Activated naive CD4-positive, alpha-beta T cell treated with anti-CD3 and anti-CD28 coated beads, Interleukin-2, amount 50 U/mL, for 72 hours (primary cell): ENCODE measurements at regions not wholly inside any gene's neighbourhood (a gene's known extent, or its start where the extent isn't known, plus 50 kb on each side); places are given as distances from the start of the nearest gene placed in this dataset.

Experiments used
- ATAC-seq, 2 donors: fragments of 150-1000 bp; cut with Tn5 transposase; 2 replicates each; pipeline ENCODE4 v1.10.0; 2021; ENCODE audit warnings: mild to moderate bottlenecking in 2 of 2, moderate library complexity in 2 of 2
- DNase-seq, 2 donors: peaks; one replicate each; pipeline ENCODE4 v3.0.0; 2021 to 2022; ENCODE audit warnings: low spot score in 2 of 2
- H3K27ac Mint-ChIP-seq, 2 donors: one replicate each; pipeline ENCODE4 v1.8.0; 2022; ENCODE audit warnings: mild to moderate bottlenecking in 2 of 2, mixed read lengths in 2 of 2
- H3K36me3 Mint-ChIP-seq, 2 donors: one replicate each; pipeline ENCODE4 v1.8.0; 2022; ENCODE audit warnings: mixed read lengths in 2 of 2
- H3K9me3 Mint-ChIP-seq, 2 donors: one replicate each; pipeline ENCODE4 v1.8.0; 2022; ENCODE audit warnings: mixed read lengths in 2 of 2

DNA sequence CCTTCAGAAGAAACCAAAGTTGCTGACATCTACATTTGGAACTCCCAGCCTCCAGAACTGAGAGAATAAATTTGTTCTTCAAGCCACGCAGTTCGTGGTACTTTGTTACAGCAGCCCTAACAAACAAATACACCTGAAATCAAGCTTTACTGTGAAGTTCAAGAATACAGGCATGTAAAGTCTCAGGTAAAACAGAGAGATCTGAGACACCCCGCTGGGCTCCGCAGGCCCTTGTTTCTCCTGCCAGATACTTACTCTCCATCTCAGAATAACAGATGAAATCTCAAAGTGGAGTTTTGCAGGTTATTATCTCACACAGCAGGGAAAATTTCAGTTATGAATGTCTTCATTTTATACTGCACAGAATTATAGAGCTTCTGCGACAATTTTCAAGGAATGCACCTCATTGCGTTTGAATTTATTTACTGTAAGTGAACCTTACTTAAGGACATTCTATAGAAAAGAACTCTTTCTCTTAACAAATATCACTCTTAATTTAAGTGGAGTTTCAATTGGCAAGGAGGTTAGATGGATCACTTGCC lies 492.4 kb upstream of the LRATD1 start:
- no peak overlapping the region for H3K27ac Mint-ChIP-seq
- DNase-seq (no peak), ATAC-seq (no peak)
- H3K36me3 Mint-ChIP-seq, result no peaks in the 10 kb centered on the region
- H3K9me3 Mint-ChIP-seq, result peaks cover 10% of the 10 kb centered on the region in 2 donors

GRCh38 chr2:14143435-14143834 lies 489.1 kb upstream of the LRATD1 start:
- Mint-ChIP-seq H3K27ac (no peak overlapping the region), H3K9me3 (peaks cover 0 to 9% of the 10 kb centered on the region in 2 donors), H3K36me3 (no peaks in the 10 kb centered on the region)
- ATAC-seq (no peak), DNase-seq (no peak)

DNA sequence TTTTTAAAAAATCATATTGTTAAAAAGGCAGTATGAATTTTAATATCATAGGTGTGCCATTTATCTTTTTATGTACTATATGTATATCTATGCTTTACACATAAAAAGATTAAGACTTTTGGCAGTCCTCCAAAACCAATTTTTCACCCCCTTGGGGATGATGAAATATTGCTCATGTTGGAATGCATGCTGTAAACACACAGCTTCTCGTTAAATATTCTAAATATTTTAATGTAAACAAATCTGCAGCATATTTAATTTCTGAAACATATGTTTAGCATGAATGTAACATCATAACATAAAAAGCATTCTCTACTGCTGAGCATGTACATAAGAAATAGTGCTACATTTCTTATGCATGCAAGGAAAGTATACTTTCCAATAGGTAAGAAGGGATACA lies 484.3 kb upstream of the LRATD1 start:
- DNase-seq, result no peak
- H3K36me3 Mint-ChIP-seq, result no peaks in the 10 kb centered on the region
- peaks cover 0 to 9% of the 10 kb centered on the region in 2 donors for H3K9me3 Mint-ChIP-seq
- ATAC-seq, result no peak
- no peak overlapping the region for H3K27ac Mint-ChIP-seq

- DNase-seq, result no peak
Measured at GRCh38 chr2:14157816-14158215, 474.7 kb upstream of the LRATD1 start.

GRCh38 chr2:14180333-14180732 lies 452.2 kb upstream of the LRATD1 start:
- no peak for ATAC-seq
- DNase-seq, result no peak
- H3K27ac Mint-ChIP-seq, result no peak overlapping the region
- H3K36me3 Mint-ChIP-seq, result no peaks in the 10 kb centered on the region
- H3K9me3 Mint-ChIP-seq, result peaks cover 7 to 13% of the 10 kb centered on the region in 2 donors

More at GRCh38 chr2:14157816-14158215, 474.7 kb upstream of the LRATD1 start:
- Mint-ChIP-seq H3K9me3 (peaks cover 0 to 14% of the 10 kb centered on the region in 2 donors), H3K27ac (no peak overlapping the region), H3K36me3 (no peaks in the 10 kb centered on the region)
- no peak for ATAC-seq

GRCh38 chr2:14182227-14182946 lies 450.1 kb upstream of the LRATD1 start:
- no peak overlapping the region for H3K27ac Mint-ChIP-seq
- H3K9me3 Mint-ChIP-seq, result peaks cover under 1 to 12% of the 10 kb centered on the region in 2 donors
- DNase-seq, result no peak
- H3K36me3 Mint-ChIP-seq, result no peaks in the 10 kb centered on the region
- no peak for ATAC-seq

DNA sequence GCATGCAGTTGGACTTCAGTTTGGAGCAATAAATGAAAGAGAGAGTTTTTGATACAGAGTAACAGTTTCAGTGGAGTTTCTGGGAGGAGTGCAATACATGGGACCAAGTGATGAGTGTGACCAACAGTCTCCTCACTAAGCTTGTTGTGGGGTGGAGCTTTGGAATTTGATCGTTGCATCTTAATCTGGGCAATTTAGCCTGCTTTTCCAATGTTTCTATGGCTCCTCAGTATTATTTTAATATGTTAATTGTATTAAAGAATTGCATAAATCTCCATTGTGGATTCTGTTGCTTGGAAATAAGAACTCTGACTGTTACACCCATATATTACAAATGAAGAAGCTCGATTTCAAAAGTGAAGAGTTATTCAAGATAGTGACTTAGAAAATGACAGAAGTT lies 446.6 kb upstream of the LRATD1 start:
- DNase-seq, result no peak
- ATAC-seq, result no peak
- Mint-ChIP-seq H3K9me3 (peaks cover 15 to 22% of the 10 kb centered on the region in 2 donors), H3K36me3 (no peaks in the 10 kb centered on the region), H3K27ac (no peak overlapping the region)

DNA sequence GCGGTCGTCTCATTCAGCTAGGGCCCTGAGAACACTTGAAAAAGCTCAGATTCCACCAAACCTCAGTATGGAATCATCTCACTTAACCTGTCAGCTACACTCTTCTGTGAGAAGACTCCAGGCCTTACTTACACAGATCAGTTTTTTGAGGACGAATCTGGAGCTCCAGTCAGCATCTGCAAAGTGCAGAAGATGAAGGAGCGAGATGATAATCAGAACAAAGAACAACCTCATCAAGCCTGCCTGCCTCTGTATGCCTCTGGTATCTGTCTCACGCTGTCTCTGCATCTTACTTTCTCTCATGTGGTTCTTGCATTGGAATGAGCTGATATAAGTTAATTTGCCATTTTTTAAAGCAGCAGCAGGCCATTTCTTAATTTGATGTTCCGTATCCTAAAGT lies 444.1 kb upstream of the LRATD1 start:
- no peak for ATAC-seq

GRCh38 chr2:14189929-14190328 lies 442.6 kb upstream of the LRATD1 start:
- peaks cover 0 to 4% of the 10 kb centered on the region in 2 donors for H3K36me3 Mint-ChIP-seq
- ATAC-seq, result no peak

More for the DNA sequence above, 444.1 kb upstream of the LRATD1 start:
- Mint-ChIP-seq H3K27ac (peak overlapping the region in 1 of 2 donors; percentile 27), H3K9me3 (peaks cover 21 to 26% of the 10 kb centered on the region in 2 donors), H3K36me3 (peaks cover 0 to 1% of the 10 kb centered on the region in 2 donors)
- DNase-seq, result no peak

DNA sequence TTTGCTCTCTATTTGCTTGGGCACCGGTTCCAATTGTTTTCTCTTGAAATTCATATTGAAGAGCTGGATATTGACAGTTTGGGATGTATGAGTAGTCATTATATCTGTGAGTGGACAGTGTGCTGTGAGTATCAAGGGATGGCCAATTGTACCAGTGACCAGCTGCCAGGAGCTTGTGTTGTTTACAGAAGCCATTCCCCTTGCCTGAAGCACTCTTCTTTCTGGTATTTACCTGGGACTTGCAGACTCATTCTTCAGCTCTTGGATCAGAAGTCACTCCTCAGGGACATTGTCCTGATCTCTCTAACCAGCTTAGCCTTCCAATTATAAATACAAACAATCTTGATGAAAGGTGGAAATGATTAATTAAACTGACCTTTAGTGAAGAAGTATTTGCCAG lies 438.3 kb upstream of the LRATD1 start:
- ATAC-seq (no peak), DNase-seq (no peak)
- H3K27ac Mint-ChIP-seq, result no peak overlapping the region
- peaks cover 12 to 18% of the 10 kb centered on the region in 2 donors for H3K9me3 Mint-ChIP-seq
- peaks cover 0 to 4% of the 10 kb centered on the region in 2 donors for H3K36me3 Mint-ChIP-seq

More at GRCh38 chr2:14189929-14190328, 442.6 kb upstream of the LRATD1 start:
- Mint-ChIP-seq H3K9me3 (peaks cover 22 to 24% of the 10 kb centered on the region in 2 donors), H3K27ac (no peak overlapping the region)
- no peak for DNase-seq

GRCh38 chr2:14197293-14197692 lies 435.2 kb upstream of the LRATD1 start:
- DNase-seq (no peak), ATAC-seq (no peak)
- Mint-ChIP-seq H3K9me3 (peaks cover 8 to 15% of the 10 kb centered on the region in 2 donors), H3K27ac (no peak overlapping the region), H3K36me3 (peaks cover 0 to 4% of the 10 kb centered on the region in 2 donors)

DNA sequence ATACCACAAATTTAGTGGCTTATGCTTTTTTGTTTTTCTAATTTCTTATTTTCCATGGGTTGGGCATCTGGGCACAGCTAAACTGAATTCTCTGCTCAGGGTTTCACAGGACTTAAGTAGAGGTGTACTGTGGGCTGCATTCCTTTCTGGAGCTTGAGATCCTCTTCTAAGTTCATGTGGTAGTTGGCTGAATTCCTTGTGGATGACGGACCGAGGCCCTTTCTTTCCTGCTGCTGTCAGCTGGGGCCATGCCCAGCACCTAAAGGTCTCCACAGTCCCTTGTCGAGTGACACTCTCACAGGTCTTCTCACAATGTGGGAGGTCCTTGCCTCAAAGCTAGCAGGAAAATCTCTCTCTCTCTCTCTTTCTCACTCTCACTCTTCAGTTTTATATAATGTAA lies 433.5 kb upstream of the LRATD1 start:
- Mint-ChIP-seq H3K9me3 (peaks cover 2 to 8% of the 10 kb centered on the region in 2 donors), H3K36me3 (no peaks in the 10 kb centered on the region), H3K27ac (no peak overlapping the region)
- ATAC-seq (no peak), DNase-seq (no peak)

DNA sequence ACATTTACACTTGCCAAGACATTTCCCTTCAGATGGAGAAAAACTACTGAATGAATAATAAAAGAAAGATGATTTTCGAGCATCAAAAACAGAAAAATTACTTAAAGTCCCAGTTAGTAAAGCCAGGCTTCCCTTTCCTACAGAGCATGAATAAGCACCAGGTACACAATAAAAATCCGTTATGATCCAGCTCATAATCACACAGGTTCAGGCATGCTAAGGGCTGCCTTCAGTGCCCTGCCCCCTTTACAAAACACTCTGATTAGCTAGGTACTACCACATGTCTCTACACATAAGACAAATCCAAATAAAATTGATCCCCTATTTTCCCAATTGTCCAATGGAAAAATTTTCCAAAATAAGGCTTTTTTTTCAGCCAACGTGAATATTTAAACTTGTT lies 413.2 kb upstream of the LRATD1 start:
- Mint-ChIP-seq H3K9me3 (peaks cover 0 to 9% of the 10 kb centered on the region in 2 donors), H3K27ac (no peak overlapping the region), H3K36me3 (no peaks in the 10 kb centered on the region)
- ATAC-seq (no peak), DNase-seq (no peak)

GRCh38 chr2:14220101-14220500 lies 412.4 kb upstream of the LRATD1 start:
- Mint-ChIP-seq H3K36me3 (no peaks in the 10 kb centered on the region), H3K9me3 (peaks cover 0 to 9% of the 10 kb centered on the region in 2 donors), H3K27ac (no peak overlapping the region)
- DNase-seq (no peak), ATAC-seq (no peak)

DNA sequence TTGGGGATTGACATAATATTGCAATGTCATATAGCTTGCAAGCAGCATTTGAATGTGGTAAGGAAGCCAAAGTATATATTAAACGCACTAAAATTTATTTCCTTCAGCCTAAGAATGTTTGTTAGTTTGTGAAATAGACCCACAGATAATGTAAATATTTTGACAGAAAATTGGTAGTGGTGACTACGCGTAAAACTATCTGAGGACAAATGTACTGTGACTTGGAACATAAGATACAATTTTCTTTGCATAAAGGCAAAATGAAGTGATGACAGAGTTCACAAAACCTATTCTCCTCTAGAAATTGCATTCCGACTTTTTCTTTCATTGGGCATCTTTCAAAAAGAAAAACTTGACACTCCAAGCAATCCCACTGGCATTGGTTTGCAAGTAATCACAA lies 411.1 kb upstream of the LRATD1 start:
- Mint-ChIP-seq H3K27ac (no peak overlapping the region), H3K36me3 (no peaks in the 10 kb centered on the region), H3K9me3 (peaks cover under 1 to 9% of the 10 kb centered on the region in 2 donors)
- ATAC-seq (no peak), DNase-seq (no peak)

- DNase-seq, result no peak
- Mint-ChIP-seq H3K27ac (no peak overlapping the region), H3K36me3 (no peaks in the 10 kb centered on the region), H3K9me3 (peaks cover 9 to 13% of the 10 kb centered on the region in 2 donors)
- ATAC-seq, result no peak
Measured at GRCh38 chr2:14223576-14223975, 408.9 kb upstream of the LRATD1 start.

DNA sequence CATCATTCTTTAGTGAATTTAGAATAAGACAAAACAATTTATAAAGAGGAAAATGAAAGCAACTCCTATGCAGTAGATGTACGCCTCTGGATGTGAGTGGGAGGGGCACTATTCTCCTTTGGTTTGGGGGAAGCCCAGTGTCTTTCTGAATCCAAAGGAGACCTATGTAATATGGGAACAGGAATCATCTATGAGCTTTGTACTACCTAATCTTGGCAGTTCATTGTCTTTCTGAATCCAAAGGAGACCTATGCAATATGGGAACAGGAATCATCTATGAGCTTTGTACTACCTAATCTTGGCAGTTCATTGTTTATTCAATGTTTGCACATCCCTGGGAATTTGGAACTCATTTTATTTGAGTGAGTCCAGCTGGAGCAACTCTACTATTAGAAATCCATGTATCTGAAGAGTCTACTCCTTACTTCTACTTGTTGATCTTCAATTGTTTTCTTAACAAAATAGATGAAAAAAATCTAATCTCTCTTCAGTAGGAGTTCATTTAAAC lies 401.1 kb upstream of the LRATD1 start:
- H3K9me3 Mint-ChIP-seq, result peaks cover 9 to 22% of the 10 kb centered on the region in 2 donors
- no peak overlapping the region for H3K27ac Mint-ChIP-seq
- no peak for ATAC-seq
- no peak for DNase-seq
- H3K36me3 Mint-ChIP-seq, result no peaks in the 10 kb centered on the region

- DNase-seq (no peak), ATAC-seq (no peak)
- Mint-ChIP-seq H3K36me3 (no peaks in the 10 kb centered on the region), H3K27ac (no peak overlapping the region), H3K9me3 (peaks cover 9 to 17% of the 10 kb centered on the region in 2 donors)
Measured at GRCh38 chr2:14232217-14232616, 400.3 kb upstream of the LRATD1 start.
